ENCODE measurements at regions not wholly inside any gene's neighbourhood (a gene's known extent, or its start where the extent isn't known, plus 50 kb on each side); places are given as distances from the start of the nearest gene placed in this dataset.

DNA sequence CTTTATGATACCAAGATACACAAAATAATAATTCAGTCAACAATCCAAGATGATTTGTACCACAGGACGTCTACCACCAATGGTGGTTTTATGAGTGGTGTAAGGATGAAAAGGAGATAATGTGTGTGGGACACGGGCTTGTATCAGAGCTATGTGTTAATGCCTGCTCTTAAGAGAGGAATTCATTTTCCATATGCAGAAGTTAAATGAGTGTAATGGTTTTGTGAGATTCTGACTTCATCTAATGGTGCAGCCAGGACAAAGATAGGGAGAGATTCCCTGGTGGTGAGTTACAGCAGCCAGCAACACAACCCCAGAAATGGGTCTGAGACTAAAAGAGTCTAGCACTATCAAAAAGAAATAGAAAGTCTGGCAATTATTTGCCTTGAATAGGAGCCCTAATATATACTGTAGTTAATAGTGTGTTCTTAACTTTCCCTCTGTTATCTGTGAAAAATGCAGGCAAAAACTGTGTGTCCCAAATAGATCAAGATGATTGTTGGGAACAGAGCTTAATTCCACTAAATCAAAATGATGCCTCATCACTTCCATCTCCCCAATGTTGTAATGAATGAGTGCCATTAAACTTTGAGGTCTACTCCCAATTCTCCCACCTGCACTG lies 455.0 kb upstream of the TCF4 start:
- TF ChIP-seq SIN3A (IDR thresholded peaks at IDR 0.05; ENCODE audit: borderline replicate concordance, insufficient read depth, low read depth, low read length) = no peak
- TF ChIP-seq, protein P1, sequence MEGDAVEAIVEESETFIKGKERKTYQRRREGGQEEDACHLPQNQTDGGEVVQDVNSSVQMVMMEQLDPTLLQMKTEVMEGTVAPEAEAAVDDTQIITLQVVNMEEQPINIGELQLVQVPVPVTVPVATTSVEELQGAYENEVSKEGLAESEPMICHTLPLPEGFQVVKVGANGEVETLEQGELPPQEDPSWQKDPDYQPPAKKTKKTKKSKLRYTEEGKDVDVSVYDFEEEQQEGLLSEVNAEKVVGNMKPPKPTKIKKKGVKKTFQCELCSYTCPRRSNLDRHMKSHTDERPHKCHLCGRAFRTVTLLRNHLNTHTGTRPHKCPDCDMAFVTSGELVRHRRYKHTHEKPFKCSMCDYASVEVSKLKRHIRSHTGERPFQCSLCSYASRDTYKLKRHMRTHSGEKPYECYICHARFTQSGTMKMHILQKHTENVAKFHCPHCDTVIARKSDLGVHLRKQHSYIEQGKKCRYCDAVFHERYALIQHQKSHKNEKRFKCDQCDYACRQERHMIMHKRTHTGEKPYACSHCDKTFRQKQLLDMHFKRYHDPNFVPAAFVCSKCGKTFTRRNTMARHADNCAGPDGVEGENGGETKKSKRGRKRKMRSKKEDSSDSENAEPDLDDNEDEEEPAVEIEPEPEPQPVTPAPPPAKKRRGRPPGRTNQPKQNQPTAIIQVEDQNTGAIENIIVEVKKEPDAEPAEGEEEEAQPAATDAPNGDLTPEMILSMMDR (IDR thresholded peaks at IDR 0.05) = no peak
- TF ChIP-seq, protein P2, sequence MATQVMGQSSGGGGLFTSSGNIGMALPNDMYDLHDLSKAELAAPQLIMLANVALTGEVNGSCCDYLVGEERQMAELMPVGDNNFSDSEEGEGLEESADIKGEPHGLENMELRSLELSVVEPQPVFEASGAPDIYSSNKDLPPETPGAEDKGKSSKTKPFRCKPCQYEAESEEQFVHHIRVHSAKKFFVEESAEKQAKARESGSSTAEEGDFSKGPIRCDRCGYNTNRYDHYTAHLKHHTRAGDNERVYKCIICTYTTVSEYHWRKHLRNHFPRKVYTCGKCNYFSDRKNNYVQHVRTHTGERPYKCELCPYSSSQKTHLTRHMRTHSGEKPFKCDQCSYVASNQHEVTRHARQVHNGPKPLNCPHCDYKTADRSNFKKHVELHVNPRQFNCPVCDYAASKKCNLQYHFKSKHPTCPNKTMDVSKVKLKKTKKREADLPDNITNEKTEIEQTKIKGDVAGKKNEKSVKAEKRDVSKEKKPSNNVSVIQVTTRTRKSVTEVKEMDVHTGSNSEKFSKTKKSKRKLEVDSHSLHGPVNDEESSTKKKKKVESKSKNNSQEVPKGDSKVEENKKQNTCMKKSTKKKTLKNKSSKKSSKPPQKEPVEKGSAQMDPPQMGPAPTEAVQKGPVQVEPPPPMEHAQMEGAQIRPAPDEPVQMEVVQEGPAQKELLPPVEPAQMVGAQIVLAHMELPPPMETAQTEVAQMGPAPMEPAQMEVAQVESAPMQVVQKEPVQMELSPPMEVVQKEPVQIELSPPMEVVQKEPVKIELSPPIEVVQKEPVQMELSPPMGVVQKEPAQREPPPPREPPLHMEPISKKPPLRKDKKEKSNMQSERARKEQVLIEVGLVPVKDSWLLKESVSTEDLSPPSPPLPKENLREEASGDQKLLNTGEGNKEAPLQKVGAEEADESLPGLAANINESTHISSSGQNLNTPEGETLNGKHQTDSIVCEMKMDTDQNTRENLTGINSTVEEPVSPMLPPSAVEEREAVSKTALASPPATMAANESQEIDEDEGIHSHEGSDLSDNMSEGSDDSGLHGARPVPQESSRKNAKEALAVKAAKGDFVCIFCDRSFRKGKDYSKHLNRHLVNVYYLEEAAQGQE (IDR thresholded peaks at IDR 0.05; ENCODE audit: insufficient read depth in 1 of 2, low read depth in 2 of 2, low read length in 1 of 2) = no peak

Measured in Panc1 (cell line).